ENCODE measurements at regions not wholly inside any gene's neighbourhood (a gene's known extent, or its start where the extent isn't known, plus 50 kb on each side); places are given as distances from the start of the nearest gene placed in this dataset.

GRCh38 chrX:131723646-131724045, 179.8 kb downstream of the OR13H1 start:
- DNase-seq (ENCODE audit: low read depth) (no peak), FAIRE-seq (no peak)
- no peak overlapping the region for H3K4me3 ChIP-seq (ENCODE audit: low read depth, low read length)
- no peak for TF ChIP-seq CTCF (IDR thresholded peaks at IDR 0.05; ENCODE audit: insufficient read depth, low read length, severe bottlenecking)
- no peaks in the 10 kb centered on the region for H3K27me3 ChIP-seq (ENCODE audit: control insufficient read depth, insufficient read depth, low read length)
- H3K36me3 ChIP-seq (ENCODE audit: control insufficient read depth, insufficient read depth, low read length) = no peaks in the 10 kb centered on the region

- no peak for FAIRE-seq
- no peak for TF ChIP-seq CTCF (IDR thresholded peaks at IDR 0.05; ENCODE audit: insufficient read depth, low read length, severe bottlenecking)
- Histone ChIP-seq H3K4me3 (ENCODE audit: low read depth, low read length) (no peak overlapping the region), H3K27me3 (ENCODE audit: control insufficient read depth, insufficient read depth, low read length) (no peaks in the 10 kb centered on the region), H3K36me3 (ENCODE audit: control insufficient read depth, insufficient read depth, low read length) (no peaks in the 10 kb centered on the region)
- DNase-seq (ENCODE audit: low read depth) = no peak
These were observed 180.4 kb downstream of the OR13H1 start for GRCh38 chrX:131724292-131724691.

- no peaks in the 10 kb centered on the region for H3K27me3 ChIP-seq (ENCODE audit: control insufficient read depth, insufficient read depth, low read length)
- FAIRE-seq = no peak
- no peaks in the 10 kb centered on the region for H3K36me3 ChIP-seq (ENCODE audit: control insufficient read depth, insufficient read depth, low read length)
- no peak for DNase-seq (ENCODE audit: low read depth)
- TF ChIP-seq CTCF (IDR thresholded peaks at IDR 0.05; ENCODE audit: insufficient read depth, low read length, severe bottlenecking) = no peak
- H3K4me3 ChIP-seq (ENCODE audit: low read depth, low read length) = no peak overlapping the region
These were observed 181.3 kb downstream of the OR13H1 start for GRCh38 chrX:131725001-131725654.

GRCh38 chrX:131727778-131728177, 183.9 kb downstream of the OR13H1 start:
- DNase-seq (ENCODE audit: low read depth) (no peak), FAIRE-seq (no peak)
- no peaks in the 10 kb centered on the region for H3K36me3 ChIP-seq (ENCODE audit: control insufficient read depth, insufficient read depth, low read length)
- H3K4me3 ChIP-seq (ENCODE audit: low read depth, low read length) = no peak overlapping the region
- no peaks in the 10 kb centered on the region for H3K27me3 ChIP-seq (ENCODE audit: control insufficient read depth, insufficient read depth, low read length)
- no peak for TF ChIP-seq CTCF (IDR thresholded peaks at IDR 0.05; ENCODE audit: insufficient read depth, low read length, severe bottlenecking)

GRCh38 chrX:131728295-131729145, 184.6 kb downstream of the OR13H1 start:
- Histone ChIP-seq H3K27me3 (ENCODE audit: control insufficient read depth, insufficient read depth, low read length) (no peaks in the 10 kb centered on the region), H3K36me3 (ENCODE audit: control insufficient read depth, insufficient read depth, low read length) (no peaks in the 10 kb centered on the region), H3K4me3 (ENCODE audit: low read depth, low read length) (no peak overlapping the region)
- FAIRE-seq (peak; percentile 73), DNase-seq (ENCODE audit: low read depth) (no peak)
- no peak for TF ChIP-seq CTCF (IDR thresholded peaks at IDR 0.05; ENCODE audit: insufficient read depth, low read length, severe bottlenecking)
